ENCODE measurements at regions not wholly inside any gene's neighbourhood (a gene's known extent, or its start where the extent isn't known, plus 50 kb on each side); places are given as distances from the start of the nearest gene placed in this dataset.

GRCh38 chr6:145266432-145267075 lies 468.8 kb downstream of the EPM2A start (continued):
- TF ChIP-seq ZFP82 (CRISPR knock-in tag; IDR thresholded peaks at IDR 0.05; ENCODE audit: borderline replicate concordance) (0 out of 2 replicates have a peak, but pooled peaks have one; percentile 70), ARHGAP35 (CRISPR knock-in tag; IDR thresholded peaks at IDR 0.05; ENCODE audit: borderline replicate concordance) (no peak), ZNF17 (CRISPR knock-in tag; IDR thresholded peaks at IDR 0.05) (no peak), ZNF468 (CRISPR knock-in tag; IDR thresholded peaks at IDR 0.05) (no peak), SNAPC5 (CRISPR knock-in tag; IDR thresholded peaks at IDR 0.05; ENCODE audit: borderline replicate concordance) (no peak), SRY (CRISPR knock-in tag; IDR thresholded peaks at IDR 0.05) (no peak), ZNF557 (CRISPR knock-in tag; IDR thresholded peaks at IDR 0.05) (no peak), HES4 (CRISPR knock-in tag; IDR thresholded peaks at IDR 0.05; ENCODE audit: borderline replicate concordance) (no peak), MTA3 (CRISPR knock-in tag; IDR thresholded peaks at IDR 0.05) (no peak), NFE2 (CRISPR knock-in tag; IDR thresholded peaks at IDR 0.05) (no peak), PITX1 (CRISPR knock-in tag; IDR thresholded peaks at IDR 0.05) (no peak), CHCHD3 (CRISPR knock-in tag; IDR thresholded peaks at IDR 0.05) (no peak), MYPOP (CRISPR knock-in tag; IDR thresholded peaks at IDR 0.05) (0 out of 2 replicates have a peak, but pooled peaks have one; percentile 1), SCMH1 (CRISPR knock-in tag; IDR thresholded peaks at IDR 0.05; ENCODE audit: borderline replicate concordance) (no peak), RFX3 (CRISPR knock-in tag; IDR thresholded peaks at IDR 0.05) (no peak), ZNF44 (CRISPR knock-in tag; IDR thresholded peaks at IDR 0.05) (no peak), NR2F1 (CRISPR knock-in tag; IDR thresholded peaks at IDR 0.05) (0 out of 4 replicates have a peak, but pooled peaks of 1 of the 2 experiments have one; percentile 10), NONO (IDR thresholded peaks at IDR 0.05) (no peak), NONO (CRISPR knock-in tag; conservative IDR thresholded peaks at IDR 0.05) (no peak), CREB3 (CRISPR knock-in tag; IDR thresholded peaks at IDR 0.05) (no peak), MIER3 (CRISPR knock-in tag; IDR thresholded peaks at IDR 0.05; ENCODE audit: borderline replicate concordance) (0 out of 2 replicates have a peak, but pooled peaks have one; percentile 46), HNF1A (IDR thresholded peaks at IDR 0.05; ENCODE audit: low read depth) (peak; percentile 37; the same call in 1 of the 2 replicates), HNF1A (CRISPR knock-in tag; IDR thresholded peaks at IDR 0.05; ENCODE audit: borderline replicate concordance) (no peak), DMAP1 (CRISPR knock-in tag; IDR thresholded peaks at IDR 0.05) (no peak), KDM2A (CRISPR knock-in tag; IDR thresholded peaks at IDR 0.05; ENCODE audit: borderline replicate concordance, low read depth) (no peak), ADNP (CRISPR knock-in tag; IDR thresholded peaks at IDR 0.05) (no peak), SMARCC2 (IDR thresholded peaks at IDR 0.05) (no peak)

All from HepG2 (cell line).